ENCODE measurements at regions not wholly inside any gene's neighbourhood (a gene's known extent, or its start where the extent isn't known, plus 50 kb on each side); places are given as distances from the start of the nearest gene placed in this dataset.
A peak's percentile ranks its signal among the peaks of the same experiment; 100 is the strongest.

DNA sequence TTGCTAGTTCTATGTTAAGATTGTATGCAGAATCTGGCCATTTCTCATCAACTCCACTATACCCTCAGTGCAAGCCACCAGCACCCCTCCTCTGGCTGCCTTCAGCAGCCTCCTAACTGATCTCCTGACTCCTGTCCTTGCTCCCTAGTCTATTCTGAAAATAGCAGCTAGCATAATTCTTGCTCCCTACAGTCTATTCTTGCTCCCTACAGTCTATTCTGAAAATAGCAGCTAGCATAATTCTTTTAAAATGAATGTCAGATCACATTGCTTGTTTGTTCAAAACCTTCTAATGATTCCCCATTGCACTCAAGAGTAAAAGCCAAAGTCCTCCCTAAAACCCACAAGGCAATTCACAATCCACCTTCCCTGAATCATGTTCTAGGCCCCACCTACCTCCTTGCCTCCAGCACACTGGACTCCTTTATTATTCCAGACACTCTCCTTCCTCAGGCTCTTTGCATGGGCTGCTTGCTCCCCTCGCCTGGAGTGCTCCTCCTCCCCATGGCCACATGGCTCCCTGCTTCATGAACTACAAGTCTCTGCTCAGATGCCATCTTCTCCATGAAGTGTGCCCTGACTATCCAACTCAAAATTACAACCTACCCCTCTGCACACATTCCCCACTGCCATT, 164.2 kb upstream of the TNFAIP3 start:
- DNase-seq (ENCODE audit: low spot score), result no peak
- TF ChIP-seq, protein P1, sequence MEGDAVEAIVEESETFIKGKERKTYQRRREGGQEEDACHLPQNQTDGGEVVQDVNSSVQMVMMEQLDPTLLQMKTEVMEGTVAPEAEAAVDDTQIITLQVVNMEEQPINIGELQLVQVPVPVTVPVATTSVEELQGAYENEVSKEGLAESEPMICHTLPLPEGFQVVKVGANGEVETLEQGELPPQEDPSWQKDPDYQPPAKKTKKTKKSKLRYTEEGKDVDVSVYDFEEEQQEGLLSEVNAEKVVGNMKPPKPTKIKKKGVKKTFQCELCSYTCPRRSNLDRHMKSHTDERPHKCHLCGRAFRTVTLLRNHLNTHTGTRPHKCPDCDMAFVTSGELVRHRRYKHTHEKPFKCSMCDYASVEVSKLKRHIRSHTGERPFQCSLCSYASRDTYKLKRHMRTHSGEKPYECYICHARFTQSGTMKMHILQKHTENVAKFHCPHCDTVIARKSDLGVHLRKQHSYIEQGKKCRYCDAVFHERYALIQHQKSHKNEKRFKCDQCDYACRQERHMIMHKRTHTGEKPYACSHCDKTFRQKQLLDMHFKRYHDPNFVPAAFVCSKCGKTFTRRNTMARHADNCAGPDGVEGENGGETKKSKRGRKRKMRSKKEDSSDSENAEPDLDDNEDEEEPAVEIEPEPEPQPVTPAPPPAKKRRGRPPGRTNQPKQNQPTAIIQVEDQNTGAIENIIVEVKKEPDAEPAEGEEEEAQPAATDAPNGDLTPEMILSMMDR (IDR thresholded peaks at IDR 0.05; ENCODE audit: borderline replicate concordance, control extremely low read depth, extremely low read depth, insufficient read depth, missing control alignments), result no peak
- in situ Hi-C loops (cut with MboI; ENCODE audit: low sequenced_read_pairs, unreplicated experiment), result loop anchor here (10.0 to 25.0 kb wide), 2 partner anchors 242 to 409 kb away; partner anchors contain the start of gene PERP

DNA sequence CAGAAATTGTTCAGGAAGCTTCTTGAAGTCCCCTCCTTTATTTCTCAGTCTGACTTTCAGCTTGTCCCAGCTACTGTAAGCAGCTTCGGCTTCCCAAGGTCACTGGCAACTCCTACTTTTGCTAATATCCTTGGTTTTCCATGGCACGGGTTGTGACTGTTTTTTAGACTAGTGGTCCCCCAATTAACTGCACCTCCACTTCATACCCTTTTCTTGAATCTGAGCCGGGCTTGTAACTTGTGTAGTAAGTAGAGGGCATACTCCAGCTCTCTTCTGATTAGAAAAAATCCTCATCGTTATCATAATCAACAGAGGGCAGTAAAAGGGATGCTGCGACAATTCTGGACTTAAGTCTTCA, 162.3 kb upstream of the TNFAIP3 start:
- in situ Hi-C loops (cut with MboI; ENCODE audit: low sequenced_read_pairs, unreplicated experiment), result loop anchor here (5.0 to 25.0 kb wide), 3 partner anchors 163 to 408 kb away; partner anchors contain the start of genes PERP and TNFAIP3
- TF ChIP-seq, protein P1 (IDR thresholded peaks at IDR 0.05; ENCODE audit: borderline replicate concordance, control extremely low read depth, extremely low read depth, insufficient read depth, missing control alignments), result no peak
- no peak for DNase-seq (ENCODE audit: low spot score)

DNA sequence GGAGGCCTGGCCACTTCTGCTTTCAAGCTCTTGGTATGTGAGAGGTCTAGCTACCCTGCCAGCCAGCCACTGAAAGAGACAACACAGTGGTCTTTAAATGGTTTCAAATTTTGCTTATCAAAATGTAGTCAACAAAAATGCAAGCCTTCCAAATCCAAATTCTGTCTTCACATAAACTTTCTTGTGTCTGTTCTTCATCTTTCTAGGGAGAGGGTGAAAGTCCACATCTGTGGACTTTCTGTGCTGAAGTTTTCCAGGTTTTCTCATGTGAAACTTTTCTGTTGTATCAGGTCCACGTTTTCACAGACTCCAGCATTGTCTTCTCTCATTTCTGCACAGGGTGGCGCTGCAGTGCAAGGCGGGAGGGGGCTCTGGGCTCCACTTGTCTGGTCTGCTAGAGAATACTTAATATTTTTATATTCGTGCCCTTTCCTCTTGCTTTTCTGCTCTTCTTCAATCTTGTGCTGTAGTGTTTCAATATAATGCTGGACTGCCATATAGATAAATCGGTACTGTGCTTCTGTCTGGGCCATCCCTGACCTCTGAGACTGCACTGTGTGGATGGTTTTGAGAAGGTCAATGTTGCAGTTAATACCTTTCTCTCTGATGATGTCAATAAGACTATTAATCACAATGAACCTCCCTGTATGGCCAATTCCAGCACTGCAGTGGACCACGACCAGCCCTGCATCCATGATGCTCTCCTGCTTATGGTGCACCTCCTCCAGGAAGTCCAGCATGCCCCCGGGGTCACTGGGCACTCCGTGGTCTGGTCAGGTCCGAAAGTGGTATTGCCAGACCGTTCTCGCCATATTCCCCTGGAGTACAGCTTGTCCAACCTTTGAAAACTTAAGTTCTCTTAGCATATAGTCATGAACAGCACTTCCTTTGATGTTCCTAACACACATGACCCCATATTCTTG, 161.6 kb upstream of the TNFAIP3 start:
- TF ChIP-seq, protein P1 (IDR thresholded peaks at IDR 0.05; ENCODE audit: borderline replicate concordance, control extremely low read depth, extremely low read depth, insufficient read depth, missing control alignments), result peak; percentile 79
- in situ Hi-C loops (cut with MboI; ENCODE audit: low sequenced_read_pairs, unreplicated experiment), result loop anchor here (5.0 to 25.0 kb wide), 3 partner anchors 162 to 407 kb away; partner anchors contain the start of genes PERP and TNFAIP3
- peak; percentile 45 for DNase-seq (ENCODE audit: low spot score)

DNA sequence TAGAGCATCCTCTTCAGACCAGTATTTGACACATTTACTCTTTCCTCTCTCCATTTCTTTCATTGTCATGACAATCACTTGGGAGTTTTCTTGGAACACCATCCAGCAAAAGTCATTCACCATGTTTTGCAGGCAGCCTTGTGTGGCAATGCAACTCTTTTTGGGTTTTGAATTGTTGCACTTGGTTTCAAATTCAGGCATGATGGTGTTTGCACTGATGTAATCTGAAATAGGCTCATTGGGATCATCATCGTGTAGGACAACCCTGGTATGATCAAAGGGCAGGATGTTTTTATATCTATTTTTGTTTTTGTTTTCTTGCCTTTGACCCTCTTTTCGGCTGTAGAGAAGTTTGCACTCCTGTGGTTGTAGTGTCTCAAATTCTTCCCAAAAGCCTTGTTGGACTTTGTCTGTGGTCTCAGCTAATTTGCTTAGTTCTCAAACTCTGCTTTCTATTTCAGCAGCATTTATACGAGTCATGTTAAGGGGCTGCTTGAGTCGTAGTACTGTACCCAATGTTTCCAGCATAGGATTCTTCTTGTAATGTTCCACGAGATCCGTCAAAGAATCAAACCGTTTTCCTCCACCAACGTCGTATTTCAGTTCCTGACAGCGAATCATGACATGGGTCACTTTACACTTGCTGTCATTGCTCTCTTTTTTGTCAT, 160.8 kb upstream of the TNFAIP3 start:
- DNase-seq (ENCODE audit: low spot score), result no peak
- TF ChIP-seq, protein P1 (IDR thresholded peaks at IDR 0.05; ENCODE audit: borderline replicate concordance, control extremely low read depth, extremely low read depth, insufficient read depth, missing control alignments), result no peak
- in situ Hi-C loops (cut with MboI; ENCODE audit: low sequenced_read_pairs, unreplicated experiment), result loop anchor here (5.0 to 25.0 kb wide), 3 partner anchors 161 to 406 kb away; partner anchors contain the start of genes PERP and TNFAIP3

DNA sequence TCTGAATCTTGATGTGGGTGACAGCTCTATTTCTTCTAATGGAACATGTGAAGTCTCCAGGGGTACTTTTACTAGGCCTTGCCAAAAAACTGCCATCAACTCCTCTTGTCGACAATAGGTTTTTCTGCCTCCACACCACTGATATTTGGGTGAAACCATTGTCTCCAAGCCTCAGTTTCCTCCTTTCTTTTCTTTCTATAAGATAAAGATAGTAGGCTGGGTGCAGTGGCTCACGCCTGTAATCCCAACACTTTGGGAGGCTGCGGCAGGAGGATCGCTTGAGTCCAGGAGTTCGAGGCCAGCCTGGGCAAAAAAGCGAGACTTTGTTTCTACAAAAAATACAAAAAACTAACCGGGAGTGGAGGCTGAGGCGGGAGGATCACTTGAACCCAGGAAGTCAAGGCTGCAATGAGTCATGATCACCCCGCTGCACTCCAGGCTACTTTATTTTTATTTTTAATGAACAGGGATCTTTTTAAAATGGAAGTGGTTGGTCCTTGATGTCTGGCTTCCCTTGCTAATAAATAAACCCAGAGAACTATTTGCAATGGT, 159.9 kb upstream of the TNFAIP3 start:
- TF ChIP-seq, protein P1 (IDR thresholded peaks at IDR 0.05; ENCODE audit: borderline replicate concordance, control extremely low read depth, extremely low read depth, insufficient read depth, missing control alignments), result no peak
- DNase-seq (ENCODE audit: low spot score), result no peak
- in situ Hi-C loops (cut with MboI; ENCODE audit: low sequenced_read_pairs, unreplicated experiment), result loop anchor here (5.0 to 25.0 kb wide), 3 partner anchors 160 to 405 kb away; partner anchors contain the start of genes PERP and TNFAIP3

Measured in GM13976 (cell line).